Stomach (tissue), 8 donors: ENCODE measurements at regions not wholly inside any gene's neighbourhood (a gene's known extent, or its start where the extent isn't known, plus 50 kb on each side); places are given as distances from the start of the nearest gene placed in this dataset.

Experiments
- DNase-seq, 2 donors: peaks; one replicate each; pipeline versions ENCODE4 v3.0.0 to v3.0.0-alpha.2; 2013 to 2019
- H3K27ac ChIP-seq, 5 donors: fragments of 200-600 bp in 4 of 5; sonication (generic) in 4 of 5; one replicate each; pipeline ENCODE4 v1.5.1; 2013 to 2019; ENCODE audit warnings: mild to moderate bottlenecking in 1 of 5, moderate library complexity in 1 of 5
- H3K27me3 ChIP-seq, 3 donors: fragments of 200-600 bp; sonication (generic); one replicate each; pipeline ENCODE4 v1.5.1; 2017 to 2019; ENCODE audit warnings: mixed run types in 1 of 3
- H3K36me3 ChIP-seq, 4 donors: fragments of 200-600 bp; sonication (generic); 1 replicate in 3 of 4; 2 replicates in 1 of 4; pipeline ENCODE4 v1.5.1; 2016 to 2019
- H3K4me1 ChIP-seq, 4 donors: fragments of 200-600 bp; sonication (generic); one replicate each; pipeline ENCODE4 v1.5.1; 2016 to 2019
- H3K4me3 ChIP-seq, 4 donors: fragments of 200-600 bp; sonication (generic) in 3 of 4; one replicate each; pipeline ENCODE4 v1.5.1; 2016 to 2019; ENCODE audit warnings: mild to moderate bottlenecking in 1 of 4
- H3K9me3 ChIP-seq, 4 donors: fragments of 200-600 bp; sonication (generic); one replicate each; pipeline ENCODE4 v1.5.1; 2016 to 2019
- CTCF ChIP-seq, 7 experiments: fragments of 450-650 bp in 4 of 7; fragments of 200-600 bp in 3 of 7; sonication (generic) in 3 of 7; IDR thresholded peaks; one replicate each; pipeline ENCODE4 v1.5.1; 2016 to 2019; ENCODE audit warnings: antibody characterized with exemption in 7 of 7, control low read depth in 2 of 7, mild to moderate bottlenecking in 1 of 7
- EP300 ChIP-seq: sonication (generic); formaldehyde crosslinking; IDR thresholded peaks from one replicate; pipeline ENCODE4 v1.6.1; 2017; ENCODE audit warnings: antibody characterized with exemption
- POLR2A ChIP-seq, 4 donors: fragments of 450-650 bp; IDR thresholded peaks; one replicate each; pipeline ENCODE4 v1.6.1; 2016; ENCODE audit warnings: antibody characterized with exemption in 4 of 4, control low read depth in 2 of 4, mild to moderate bottlenecking in 1 of 4, moderate library complexity in 1 of 4
- POLR2AphosphoS5 ChIP-seq, 3 donors: sonication (generic); formaldehyde crosslinking; IDR thresholded peaks; one replicate each; pipeline ENCODE4 v1.6.1; 2016; ENCODE audit warnings: antibody characterized with exemption in 3 of 3
- WGBS, 5 donors: extraction: QIAGEN DNeasy Blood & Tissue Kit in 3 of 5; methylation state at CpG; one replicate each; pipeline versions ENCODE4 v1.1.5 to v1.1.7; 2013 to 2018; 5-methylcytosine and 5-hydroxymethylcytosine counted together
- intact Hi-C: fragments of 100-400 bp; cut with DNase I; formaldehyde crosslinking; loops from one replicate; pipeline ENCODE4 v1.15.1; 2023; ENCODE audit warnings: low total_unique reads
- donor health status: healthy with polysubstance abuse.
- donor health status: Bipolar disorder and iron deficiency.
- donor health status: healthy.

- 67 to 85% (median 73%) methylated on average over 5 of the region's 5 CpGs for WGBS, 5 donors
- Histone ChIP-seq H3K4me3 (no peak overlapping the region), H3K4me1 (no peaks in the 10 kb centered on the region), H3K27me3 (peaks cover 0 to 82% (median 13%) of the 10 kb centered on the region in 3 donors), H3K27ac (no peak overlapping the region), H3K9me3 (peaks cover 0 to 10% (median 7%) of the 10 kb centered on the region in 4 donors), H3K36me3 (no peaks in the 10 kb centered on the region)
- no peak for DNase-seq
- TF ChIP-seq POLR2A (IDR thresholded peaks at IDR 0.05) = no peak
- no peak for TF ChIP-seq POLR2AphosphoS5 (IDR thresholded peaks at IDR 0.05)
- TF ChIP-seq EP300 = no peak
- no peak for TF ChIP-seq CTCF (IDR thresholded peaks at IDR 0.05)
- intact Hi-C loops = no loop called here
Measured at GRCh38 chr12:113722747-113723146, 243.4 kb downstream of the RBM19 start.

DNA sequence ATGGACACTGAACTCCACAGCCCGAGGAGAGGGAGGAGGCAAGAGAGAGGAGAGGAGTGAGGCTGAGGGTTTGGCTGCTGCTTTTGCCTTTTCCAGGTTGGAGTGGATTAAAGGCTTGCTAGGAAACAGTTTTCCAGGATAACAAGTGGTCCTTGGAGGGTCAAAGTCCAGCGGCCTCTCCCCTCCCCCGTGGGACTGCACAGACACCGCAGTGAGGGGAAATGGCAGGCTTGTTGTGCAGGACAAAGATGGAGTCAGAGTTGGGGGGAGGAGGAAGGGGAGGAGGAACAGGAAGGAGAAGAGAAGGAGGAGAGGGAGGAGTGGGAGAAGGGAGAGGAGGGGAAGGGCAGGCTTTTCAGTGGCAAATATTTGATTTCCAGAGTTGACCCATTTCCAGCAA, 245.5 kb downstream of the RBM19 start:
- Histone ChIP-seq H3K4me1 (no peaks in the 10 kb centered on the region), H3K9me3 (peaks cover 0 to 12% (median 0%) of the 10 kb centered on the region in 4 donors), H3K36me3 (no peaks in the 10 kb centered on the region), H3K27ac (no peak overlapping the region), H3K4me3 (no peak overlapping the region), H3K27me3 (peaks cover 0 to 73% (median 11%) of the 10 kb centered on the region in 3 donors)
- WGBS, 5 donors = 10 to 27% (median 18%) methylated on average over 4 of the region's 4 CpGs
- TF ChIP-seq EP300 (no peak), CTCF (IDR thresholded peaks at IDR 0.05) (no peak), POLR2AphosphoS5 (IDR thresholded peaks at IDR 0.05) (no peak), POLR2A (IDR thresholded peaks at IDR 0.05) (no peak)
- intact Hi-C loops = no loop called here
- no peak for DNase-seq

DNA sequence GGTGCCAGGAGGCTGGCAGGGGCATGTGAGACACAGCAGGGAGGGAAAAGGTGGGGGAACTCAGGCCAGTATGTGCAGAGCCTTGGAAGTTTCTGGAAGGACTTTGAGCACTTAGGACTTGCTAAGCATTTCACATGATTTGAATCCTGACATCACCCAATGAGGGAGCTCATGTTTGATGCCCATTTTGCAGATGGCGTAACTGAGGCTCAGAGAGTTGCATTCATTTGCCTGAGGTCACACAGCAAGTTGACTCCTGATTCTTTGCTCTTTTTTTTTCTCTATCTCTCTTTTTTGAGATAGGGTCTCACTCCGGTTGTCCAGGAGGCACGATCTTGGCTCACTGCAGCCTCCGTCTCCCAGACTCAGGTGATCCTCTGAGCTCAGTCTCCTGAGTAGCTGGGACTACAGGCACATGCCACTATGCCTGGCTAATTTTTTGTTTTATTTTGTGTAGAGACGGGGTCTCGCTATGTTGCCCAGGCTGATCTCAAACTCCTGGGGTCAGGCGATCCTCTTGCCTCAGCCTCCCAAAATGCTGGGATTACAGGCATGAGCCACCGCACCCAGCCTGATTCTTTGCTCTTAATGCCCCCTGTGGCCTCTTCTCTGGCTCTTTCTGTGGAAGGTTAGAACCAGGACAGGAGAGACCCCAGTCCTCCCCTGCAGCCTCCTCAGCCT, 246.1 kb downstream of the RBM19 start:
- intact Hi-C loops = no loop called here
- H3K27ac ChIP-seq = no peak overlapping the region
- H3K4me3 ChIP-seq = no peak overlapping the region
- 86 to 91% (median 89%) methylated on average over 7 to 8 of the region's 8 CpGs for WGBS, 5 donors
- H3K4me1 ChIP-seq = no peaks in the 10 kb centered on the region
- H3K27me3 ChIP-seq = peaks cover 0 to 68% (median 5%) of the 10 kb centered on the region in 3 donors
- DNase-seq = no peak
- peaks cover 0 to 11% (median 0%) of the 10 kb centered on the region in 4 donors for H3K9me3 ChIP-seq
- TF ChIP-seq CTCF (IDR thresholded peaks at IDR 0.05) (no peak), EP300 (no peak)
- H3K36me3 ChIP-seq = no peaks in the 10 kb centered on the region

DNA sequence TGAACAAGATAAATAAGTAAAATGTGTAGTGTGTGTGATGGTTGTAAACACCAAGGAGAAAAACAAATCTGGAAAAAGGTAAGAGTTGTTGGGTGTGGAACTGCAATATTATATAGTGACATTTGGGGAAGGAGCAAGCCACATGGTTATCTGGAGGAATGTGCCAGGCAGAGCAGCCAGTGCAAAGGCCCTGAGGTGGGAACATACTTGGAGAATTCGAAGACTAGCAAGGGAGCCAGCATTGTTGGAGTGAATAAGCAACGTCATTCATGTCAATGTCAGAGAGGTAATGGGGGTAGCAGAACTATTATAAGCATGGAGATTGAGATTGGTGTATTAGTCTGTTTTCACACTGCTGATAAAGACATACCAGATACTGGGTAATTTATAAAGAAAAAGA, 241.5 kb upstream of the LHX5 start:
- H3K27me3 ChIP-seq = peaks cover 0 to 36% (median 0%) of the 10 kb centered on the region in 3 donors
- peaks cover 0 to 26% (median 14%) of the 10 kb centered on the region in 4 donors for H3K9me3 ChIP-seq
- no peak overlapping the region for H3K4me3 ChIP-seq
- no peak for DNase-seq
- intact Hi-C loops = no loop called here
- no peak for TF ChIP-seq CTCF (IDR thresholded peaks at IDR 0.05)
- no peak for TF ChIP-seq EP300
- TF ChIP-seq POLR2AphosphoS5 (IDR thresholded peaks at IDR 0.05) = no peak
- no peak for TF ChIP-seq POLR2A (IDR thresholded peaks at IDR 0.05)
- no peaks in the 10 kb centered on the region for H3K36me3 ChIP-seq
- H3K27ac ChIP-seq = no peak overlapping the region
- 72 to 85% (median 79%) methylated on average over 2 of the region's 2 CpGs for WGBS, 5 donors
- no peaks in the 10 kb centered on the region for H3K4me1 ChIP-seq
